LNCaP clone FGC (cell line): ENCODE measurements at regions not wholly inside any gene's neighbourhood (a gene's known extent, or its start where the extent isn't known, plus 50 kb on each side); places are given as distances from the start of the nearest gene placed in this dataset.

ENCODE experiments used
- DNase-seq: peaks from one replicate; pipeline ENCODE4 v3.0.0-alpha.2; 2011; ENCODE audit warnings: low read depth
- H3K4me3 ChIP-seq: 2 replicates; pipeline ENCODE4 v1.5.1; 2011; ENCODE audit warnings: mild to moderate bottlenecking, low read depth, low read length, control low read depth
- CTCF ChIP-seq: IDR thresholded peaks from 2 replicates; pipeline ENCODE4 v1.5.1; 2012; ENCODE audit warnings: mild to moderate bottlenecking; ENCODE audit not compliant: control insufficient read depth, insufficient read depth; ENCODE audit errors: extremely low read depth

GRCh38 chr19:30817197-30817596 lies 445.0 kb downstream of the ZNF536 start:
- no peak for TF ChIP-seq CTCF
- H3K4me3 ChIP-seq, result no peak overlapping the region
- DNase-seq, result no peak

- H3K4me3 ChIP-seq, result no peak overlapping the region
- DNase-seq, result no peak
- TF ChIP-seq CTCF, result no peak
Observed at GRCh38 chr19:30815889-30816580, 443.9 kb downstream of the ZNF536 start.

GRCh38 chr19:30812099-30812678 lies 440.0 kb downstream of the ZNF536 start:
- H3K4me3 ChIP-seq, result no peak overlapping the region
- no peak for DNase-seq
- no peak for TF ChIP-seq CTCF

- no peak for DNase-seq
- no peak overlapping the region for H3K4me3 ChIP-seq
- TF ChIP-seq CTCF, result no peak
Observed at GRCh38 chr19:30811397-30812098, 439.4 kb downstream of the ZNF536 start.

- no peak for TF ChIP-seq CTCF
- no peak overlapping the region for H3K4me3 ChIP-seq
- no peak for DNase-seq
Observed at GRCh38 chr19:30810726-30811125, 438.5 kb downstream of the ZNF536 start.

- no peak for DNase-seq
- TF ChIP-seq CTCF, result no peak
- H3K4me3 ChIP-seq, result no peak overlapping the region
Observed at GRCh38 chr19:30807278-30807677, 435.1 kb downstream of the ZNF536 start.
